SU-DHL-6 (cell line): ENCODE measurements at regions not wholly inside any gene's neighbourhood (a gene's known extent, or its start where the extent isn't known, plus 50 kb on each side); places are given as distances from the start of the nearest gene placed in this dataset.

ENCODE experiments used
- CTCF ChIP-seq: fragments of 200-600 bp; sonication (generic); IDR thresholded peaks from one replicate; pipeline ENCODE4 v1.5.1; 2017; ENCODE audit warnings: antibody characterized with exemption, mild to moderate bottlenecking, low read length, moderate library complexity; ENCODE audit not compliant: insufficient read depth, poor library complexity, severe bottlenecking
- EZH2phosphoT487 ChIP-seq: fragments of 200-600 bp; sonication (generic), shearing (Covaris generic); conservative IDR thresholded peaks from 2 replicates; pipeline ENCODE4 v1.6.1; 2018; ENCODE audit warnings: mild to moderate bottlenecking, antibody characterized with exemption, low read length, moderate library complexity, mixed read lengths

- TF ChIP-seq CTCF (no peak), EZH2phosphoT487 (no peak)
Measured at GRCh38 chr3:127410678-127411077, 122.8 kb upstream of the PRR20G start.
